ENCODE measurements at regions not wholly inside any gene's neighbourhood (a gene's known extent, or its start where the extent isn't known, plus 50 kb on each side); places are given as distances from the start of the nearest gene placed in this dataset.

DNA sequence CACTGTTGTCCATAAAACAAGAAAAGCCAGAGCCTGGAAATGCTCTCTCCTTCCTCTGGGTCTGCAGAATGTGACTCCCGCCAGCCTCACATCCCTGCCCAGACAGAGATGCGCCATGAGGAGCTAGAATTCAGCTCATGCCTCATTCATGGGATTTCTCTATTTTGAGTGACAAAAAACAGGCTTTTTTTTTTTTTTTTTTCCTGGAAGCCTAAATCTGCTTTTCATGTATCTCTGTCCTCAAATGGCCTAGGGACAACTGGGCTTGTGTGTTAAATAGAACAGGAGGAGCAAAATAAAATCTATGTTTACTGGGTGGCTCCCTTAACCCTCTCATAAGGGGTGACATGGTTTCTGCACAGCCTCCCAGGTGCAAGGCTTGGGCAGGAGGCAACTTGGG lies 679.7 kb upstream of the AUTS2 start:
- Mint-ChIP-seq H3K36me3 (ENCODE audit: low read depth, unreplicated experiment) (peaks cover 8% of the 10 kb centered on the region), H3K27ac (ENCODE audit: unreplicated experiment) (no peak overlapping the region), H3K4me1 (ENCODE audit: unreplicated experiment) (no peaks in the 10 kb centered on the region), H3K27me3 (ENCODE audit: unreplicated experiment) (peaks cover 4% of the 10 kb centered on the region), H3K4me3 (ENCODE audit: unreplicated experiment) (no peak overlapping the region), H3K9me3 (ENCODE audit: unreplicated experiment) (peaks cover 49% of the 10 kb centered on the region)
- DNase-seq (ENCODE audit: low spot score), result no peak
- TF ChIP-seq, protein P1, sequence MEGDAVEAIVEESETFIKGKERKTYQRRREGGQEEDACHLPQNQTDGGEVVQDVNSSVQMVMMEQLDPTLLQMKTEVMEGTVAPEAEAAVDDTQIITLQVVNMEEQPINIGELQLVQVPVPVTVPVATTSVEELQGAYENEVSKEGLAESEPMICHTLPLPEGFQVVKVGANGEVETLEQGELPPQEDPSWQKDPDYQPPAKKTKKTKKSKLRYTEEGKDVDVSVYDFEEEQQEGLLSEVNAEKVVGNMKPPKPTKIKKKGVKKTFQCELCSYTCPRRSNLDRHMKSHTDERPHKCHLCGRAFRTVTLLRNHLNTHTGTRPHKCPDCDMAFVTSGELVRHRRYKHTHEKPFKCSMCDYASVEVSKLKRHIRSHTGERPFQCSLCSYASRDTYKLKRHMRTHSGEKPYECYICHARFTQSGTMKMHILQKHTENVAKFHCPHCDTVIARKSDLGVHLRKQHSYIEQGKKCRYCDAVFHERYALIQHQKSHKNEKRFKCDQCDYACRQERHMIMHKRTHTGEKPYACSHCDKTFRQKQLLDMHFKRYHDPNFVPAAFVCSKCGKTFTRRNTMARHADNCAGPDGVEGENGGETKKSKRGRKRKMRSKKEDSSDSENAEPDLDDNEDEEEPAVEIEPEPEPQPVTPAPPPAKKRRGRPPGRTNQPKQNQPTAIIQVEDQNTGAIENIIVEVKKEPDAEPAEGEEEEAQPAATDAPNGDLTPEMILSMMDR (IDR thresholded peaks at IDR 0.05; ENCODE audit: unreplicated experiment), result no peak

DNA sequence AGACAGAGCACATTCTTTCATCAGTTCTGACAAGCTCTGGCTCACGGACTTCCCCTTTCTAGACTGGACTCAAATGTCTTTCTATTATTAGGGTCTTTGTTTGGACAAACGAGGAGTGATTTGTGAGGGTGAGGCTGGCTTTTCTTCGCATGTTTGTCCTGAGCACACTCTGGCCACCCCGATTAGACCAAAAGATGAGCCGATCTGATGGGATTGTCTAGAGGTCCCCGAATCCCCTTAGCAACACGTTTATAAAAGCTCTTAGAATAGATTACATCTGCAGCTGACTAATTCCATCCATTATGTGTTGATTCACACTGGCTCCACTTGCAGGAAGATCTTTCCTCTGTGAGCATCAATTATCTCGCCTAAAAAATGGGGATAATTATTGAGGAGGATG lies 675.4 kb upstream of the AUTS2 start:
- peaks cover 53% of the 10 kb centered on the region for H3K9me3 Mint-ChIP-seq (ENCODE audit: unreplicated experiment)
- H3K4me3 Mint-ChIP-seq (ENCODE audit: unreplicated experiment), result no peak overlapping the region
- H3K4me1 Mint-ChIP-seq (ENCODE audit: unreplicated experiment), result no peaks in the 10 kb centered on the region
- H3K36me3 Mint-ChIP-seq (ENCODE audit: low read depth, unreplicated experiment), result peaks cover 9% of the 10 kb centered on the region
- TF ChIP-seq, protein P1 (IDR thresholded peaks at IDR 0.05; ENCODE audit: unreplicated experiment), result no peak
- no peaks in the 10 kb centered on the region for H3K27me3 Mint-ChIP-seq (ENCODE audit: unreplicated experiment)
- no peak overlapping the region for H3K27ac Mint-ChIP-seq (ENCODE audit: unreplicated experiment)
- DNase-seq (ENCODE audit: low spot score), result no peak

DNA sequence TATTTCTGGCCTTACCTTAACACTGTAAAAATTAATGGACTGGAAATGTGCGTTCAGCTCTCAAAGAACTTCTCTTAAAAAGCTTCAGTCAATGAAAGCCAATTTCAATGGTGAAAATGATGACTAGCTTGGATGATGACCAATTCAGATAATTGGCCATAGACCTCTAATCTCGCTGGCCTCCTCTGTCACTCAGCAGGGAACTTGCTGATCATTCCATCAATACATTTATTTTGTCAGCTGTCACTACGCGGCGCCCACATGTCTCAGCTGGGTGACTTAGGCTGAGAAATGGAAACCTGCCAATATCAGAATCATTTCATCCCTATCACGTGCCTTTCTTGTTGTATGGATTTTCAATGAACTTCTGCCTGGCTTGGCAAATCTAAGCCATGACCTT lies 673.0 kb upstream of the AUTS2 start:
- peaks cover 55% of the 10 kb centered on the region for H3K9me3 Mint-ChIP-seq (ENCODE audit: unreplicated experiment)
- DNase-seq (ENCODE audit: low spot score), result no peak
- H3K4me1 Mint-ChIP-seq (ENCODE audit: unreplicated experiment), result no peaks in the 10 kb centered on the region
- no peak overlapping the region for H3K4me3 Mint-ChIP-seq (ENCODE audit: unreplicated experiment)
- no peaks in the 10 kb centered on the region for H3K27me3 Mint-ChIP-seq (ENCODE audit: unreplicated experiment)
- no peak overlapping the region for H3K27ac Mint-ChIP-seq (ENCODE audit: unreplicated experiment)
- TF ChIP-seq, protein P1 (IDR thresholded peaks at IDR 0.05; ENCODE audit: unreplicated experiment), result no peak
- H3K36me3 Mint-ChIP-seq (ENCODE audit: low read depth, unreplicated experiment), result peaks cover 9% of the 10 kb centered on the region

DNA sequence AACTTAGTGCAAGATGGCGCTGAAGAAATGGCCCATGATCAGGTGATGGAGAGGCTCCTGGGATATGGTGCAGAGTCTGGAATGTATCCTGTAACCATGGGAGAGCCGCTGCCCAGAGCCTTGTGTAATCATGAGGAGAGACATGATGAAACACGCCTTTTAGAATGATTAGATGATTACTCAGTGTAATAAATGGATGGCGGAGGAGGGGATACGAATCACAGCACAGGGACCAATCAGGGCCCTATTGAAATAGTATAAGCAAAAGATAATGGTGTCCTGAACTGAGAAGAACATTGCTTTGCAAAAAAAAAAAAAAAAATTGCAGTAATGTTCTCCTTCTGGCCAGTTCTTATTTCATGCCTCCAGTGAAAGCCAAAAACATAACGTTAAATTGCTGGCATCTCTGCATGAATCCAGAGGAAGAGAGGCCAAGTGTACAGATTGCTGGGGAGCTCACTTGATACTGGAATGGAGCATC lies 668.5 kb upstream of the AUTS2 start:
- DNase-seq (ENCODE audit: low spot score), result no peak
- no peak overlapping the region for H3K27ac Mint-ChIP-seq (ENCODE audit: unreplicated experiment)
- H3K4me1 Mint-ChIP-seq (ENCODE audit: unreplicated experiment), result no peaks in the 10 kb centered on the region
- TF ChIP-seq, protein P1 (IDR thresholded peaks at IDR 0.05; ENCODE audit: unreplicated experiment), result no peak
- peaks cover 3% of the 10 kb centered on the region for H3K27me3 Mint-ChIP-seq (ENCODE audit: unreplicated experiment)
- H3K9me3 Mint-ChIP-seq (ENCODE audit: unreplicated experiment), result peaks cover 50% of the 10 kb centered on the region
- H3K36me3 Mint-ChIP-seq (ENCODE audit: low read depth, unreplicated experiment), result peaks cover 13% of the 10 kb centered on the region
- no peak overlapping the region for H3K4me3 Mint-ChIP-seq (ENCODE audit: unreplicated experiment)

DNA sequence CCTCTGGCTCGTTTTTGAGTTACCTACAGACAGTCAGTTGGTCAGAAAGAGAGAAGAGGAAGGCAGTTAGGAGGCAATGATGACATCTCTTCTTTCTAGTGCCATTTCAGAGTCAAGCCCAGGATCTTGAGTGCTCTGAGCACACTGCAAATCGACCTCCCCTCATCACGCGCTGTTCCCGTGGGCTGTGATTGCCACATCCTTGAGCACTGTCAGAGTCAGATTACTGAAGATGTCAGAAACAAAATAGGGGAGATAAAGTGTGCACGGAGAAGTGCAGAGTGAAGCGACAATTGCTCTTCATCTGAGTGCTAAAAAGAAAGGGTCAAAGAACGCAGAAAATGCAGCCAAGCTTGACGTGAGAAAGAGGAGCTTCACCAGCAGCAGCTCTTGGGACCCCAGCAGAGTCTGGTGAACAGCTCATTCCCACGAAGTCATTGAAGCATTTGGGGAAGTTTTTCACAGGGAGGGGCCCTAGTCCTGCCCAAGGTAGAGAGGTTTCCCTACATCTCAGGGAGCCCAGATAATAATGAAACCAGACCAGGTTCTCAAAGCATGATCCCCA lies 661.7 kb upstream of the AUTS2 start:
- TF ChIP-seq, protein P1 (IDR thresholded peaks at IDR 0.05; ENCODE audit: unreplicated experiment), result no peak
- no peak overlapping the region for H3K27ac Mint-ChIP-seq (ENCODE audit: unreplicated experiment)
- peaks cover 53% of the 10 kb centered on the region for H3K9me3 Mint-ChIP-seq (ENCODE audit: unreplicated experiment)
- DNase-seq (ENCODE audit: low spot score), result no peak
- no peaks in the 10 kb centered on the region for H3K4me1 Mint-ChIP-seq (ENCODE audit: unreplicated experiment)
- peaks cover 15% of the 10 kb centered on the region for H3K36me3 Mint-ChIP-seq (ENCODE audit: low read depth, unreplicated experiment)
- peaks cover 6% of the 10 kb centered on the region for H3K27me3 Mint-ChIP-seq (ENCODE audit: unreplicated experiment)
- H3K4me3 Mint-ChIP-seq (ENCODE audit: unreplicated experiment), result no peak overlapping the region
